Progenitor cell of endocrine pancreas (in vitro differentiated cells): ENCODE measurements at regions not wholly inside any gene's neighbourhood (a gene's known extent, or its start where the extent isn't known, plus 50 kb on each side); places are given as distances from the start of the nearest gene placed in this dataset.

Experiments used
- DNase-seq: peaks from one replicate; pipeline ENCODE4 v3.0.0; 2021; ENCODE audit warnings: low spot score; ENCODE audit not compliant: unreplicated experiment
- H3K27ac Mint-ChIP-seq: 2 replicates; pipeline ENCODE4 v1.8.0; 2021; ENCODE audit warnings: mild to moderate bottlenecking, moderate library complexity, mixed read lengths
- H3K27me3 Mint-ChIP-seq: 2 replicates; pipeline ENCODE4 v1.8.0; 2021; ENCODE audit warnings: mixed read lengths
- H3K36me3 Mint-ChIP-seq: 2 replicates; pipeline ENCODE4 v1.8.0; 2022; ENCODE audit warnings: mixed read lengths; ENCODE audit not compliant: insufficient read depth
- H3K4me1 Mint-ChIP-seq: 2 replicates; pipeline ENCODE4 v1.8.0; 2021; ENCODE audit warnings: low read depth, mixed read lengths
- H3K4me3 Mint-ChIP-seq: 2 replicates; pipeline ENCODE4 v1.8.0; 2021; ENCODE audit warnings: low read depth, mild to moderate bottlenecking, moderate library complexity, mixed read lengths
- H3K9me3 Mint-ChIP-seq: 2 replicates; pipeline ENCODE4 v1.8.0; 2021; ENCODE audit warnings: low read depth, mixed read lengths
- TF ChIP-seq, protein P1 (sequence below): fragments of 200-600 bp; sonication (generic); IDR thresholded peaks from one replicate; pipeline ENCODE4 v1.5.0; 2021; ENCODE audit warnings: antibody characterized with exemption, mild to moderate bottlenecking; ENCODE audit not compliant: unreplicated experiment

DNA sequence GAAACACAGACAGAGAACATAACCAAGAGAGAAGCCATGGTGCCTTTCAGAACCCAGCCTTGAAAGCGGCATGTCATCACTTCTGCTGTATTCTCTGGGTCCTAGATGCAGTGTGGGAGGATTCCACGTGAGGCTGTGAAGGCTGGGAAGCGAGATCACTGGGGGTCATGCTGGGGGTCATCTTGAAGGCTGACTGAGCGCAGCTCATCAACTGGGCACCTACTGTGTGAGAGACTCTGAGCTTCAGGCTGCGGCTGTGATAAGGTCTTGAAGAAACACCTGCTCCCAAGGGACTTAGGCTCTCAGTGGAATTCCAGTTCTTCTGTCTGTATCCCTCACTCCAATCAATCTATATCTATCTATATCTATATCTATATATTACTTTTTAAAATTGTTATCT is 91.8 kb upstream of the KLF13 start:
- Mint-ChIP-seq H3K9me3 (no peaks in the 10 kb centered on the region), H3K27ac (no peak overlapping the region), H3K27me3 (peaks cover 5% of the 10 kb centered on the region), H3K4me1 (no peaks in the 10 kb centered on the region), H3K4me3 (no peak overlapping the region), H3K36me3 (no peaks in the 10 kb centered on the region)
- TF ChIP-seq, protein P1, sequence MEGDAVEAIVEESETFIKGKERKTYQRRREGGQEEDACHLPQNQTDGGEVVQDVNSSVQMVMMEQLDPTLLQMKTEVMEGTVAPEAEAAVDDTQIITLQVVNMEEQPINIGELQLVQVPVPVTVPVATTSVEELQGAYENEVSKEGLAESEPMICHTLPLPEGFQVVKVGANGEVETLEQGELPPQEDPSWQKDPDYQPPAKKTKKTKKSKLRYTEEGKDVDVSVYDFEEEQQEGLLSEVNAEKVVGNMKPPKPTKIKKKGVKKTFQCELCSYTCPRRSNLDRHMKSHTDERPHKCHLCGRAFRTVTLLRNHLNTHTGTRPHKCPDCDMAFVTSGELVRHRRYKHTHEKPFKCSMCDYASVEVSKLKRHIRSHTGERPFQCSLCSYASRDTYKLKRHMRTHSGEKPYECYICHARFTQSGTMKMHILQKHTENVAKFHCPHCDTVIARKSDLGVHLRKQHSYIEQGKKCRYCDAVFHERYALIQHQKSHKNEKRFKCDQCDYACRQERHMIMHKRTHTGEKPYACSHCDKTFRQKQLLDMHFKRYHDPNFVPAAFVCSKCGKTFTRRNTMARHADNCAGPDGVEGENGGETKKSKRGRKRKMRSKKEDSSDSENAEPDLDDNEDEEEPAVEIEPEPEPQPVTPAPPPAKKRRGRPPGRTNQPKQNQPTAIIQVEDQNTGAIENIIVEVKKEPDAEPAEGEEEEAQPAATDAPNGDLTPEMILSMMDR, result no peak
- DNase-seq, result no peak

DNA sequence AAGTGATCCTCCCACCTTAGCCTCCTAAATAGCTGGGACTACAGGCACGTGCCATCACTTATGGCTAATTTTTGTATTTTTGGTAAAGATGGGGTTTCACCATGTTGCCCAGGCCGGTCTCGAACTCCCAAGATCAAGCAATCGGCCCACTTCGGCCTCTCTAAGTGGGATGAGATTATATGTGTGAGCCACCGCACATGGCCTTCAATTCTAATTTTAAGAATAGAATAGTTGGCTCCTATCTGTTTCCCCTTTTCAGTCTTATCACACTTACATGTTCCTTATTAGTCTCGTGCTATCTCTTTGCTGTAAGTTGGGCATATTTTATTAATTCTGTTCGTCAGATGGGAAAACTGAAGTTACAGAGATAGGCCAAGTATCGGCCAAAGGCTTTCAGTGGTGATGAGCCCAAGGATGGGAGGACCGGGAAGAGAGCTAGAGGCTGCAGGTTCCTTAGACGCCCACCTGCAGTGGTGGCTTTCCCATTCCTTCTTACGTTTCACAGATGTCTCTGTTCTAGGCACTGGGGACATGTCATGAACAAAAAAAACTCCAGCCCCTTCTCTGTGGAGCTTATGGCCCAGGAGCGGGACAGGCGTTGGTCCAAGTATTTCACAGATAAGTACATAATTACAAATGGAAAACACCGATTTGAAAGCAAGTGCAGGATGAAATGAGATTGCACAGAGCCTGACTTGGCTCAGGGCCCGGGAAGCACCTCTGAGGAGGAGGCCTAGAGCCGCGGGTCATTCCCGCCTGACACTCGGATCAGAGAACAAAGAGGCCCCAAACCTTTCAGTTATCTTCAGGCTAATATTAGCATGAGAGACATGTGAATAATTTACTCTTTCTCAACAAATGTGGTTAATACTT is 91.1 kb upstream of the KLF13 start:
- Mint-ChIP-seq H3K27me3 (peaks cover 5% of the 10 kb centered on the region), H3K27ac (no peak overlapping the region), H3K4me1 (no peaks in the 10 kb centered on the region), H3K9me3 (no peaks in the 10 kb centered on the region), H3K36me3 (no peaks in the 10 kb centered on the region), H3K4me3 (no peak overlapping the region)
- TF ChIP-seq, protein P1, result no peak
- DNase-seq, result no peak

GRCh38 chr15:31236184-31237042 is 90.2 kb upstream of the KLF13 start:
- no peak for DNase-seq
- no peaks in the 10 kb centered on the region for H3K4me1 Mint-ChIP-seq
- no peaks in the 10 kb centered on the region for H3K36me3 Mint-ChIP-seq
- H3K4me3 Mint-ChIP-seq, result no peak overlapping the region
- TF ChIP-seq, protein P1, result no peak
- no peaks in the 10 kb centered on the region for H3K9me3 Mint-ChIP-seq
- no peak overlapping the region for H3K27ac Mint-ChIP-seq
- H3K27me3 Mint-ChIP-seq, result peaks cover 5% of the 10 kb centered on the region

DNA sequence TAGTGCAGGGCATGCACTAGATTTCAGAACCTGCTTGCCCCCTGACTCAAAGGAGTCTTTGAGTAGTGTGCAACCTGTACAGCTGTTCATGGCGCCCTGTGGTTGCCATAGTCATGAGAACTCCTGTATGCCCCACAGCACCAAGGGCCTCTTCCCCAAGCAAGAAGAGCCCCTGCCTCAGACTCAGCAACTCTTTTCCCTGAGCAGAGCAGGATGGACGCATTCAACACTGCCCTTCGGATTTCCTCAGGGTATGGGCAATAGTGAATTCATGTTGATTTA is 89.7 kb upstream of the KLF13 start:
- Mint-ChIP-seq H3K27ac (no peak overlapping the region), H3K27me3 (peaks cover 5% of the 10 kb centered on the region)

GRCh38 chr15:31238906-31239305 is 87.7 kb upstream of the KLF13 start:
- Mint-ChIP-seq H3K9me3 (no peaks in the 10 kb centered on the region), H3K4me1 (no peaks in the 10 kb centered on the region), H3K27ac (no peak overlapping the region), H3K4me3 (no peak overlapping the region), H3K36me3 (no peaks in the 10 kb centered on the region), H3K27me3 (peaks cover under 1% of the 10 kb centered on the region)
- no peak for DNase-seq
- TF ChIP-seq, protein P1, result no peak

More for the DNA sequence above, 89.7 kb upstream of the KLF13 start:
- DNase-seq, result no peak
- Mint-ChIP-seq H3K4me3 (no peak overlapping the region), H3K4me1 (no peaks in the 10 kb centered on the region), H3K36me3 (no peaks in the 10 kb centered on the region), H3K9me3 (no peaks in the 10 kb centered on the region)
- TF ChIP-seq, protein P1, result no peak
